Smooth muscle cell (in vitro differentiated cells): ENCODE measurements at regions not wholly inside any gene's neighbourhood (a gene's known extent, or its start where the extent isn't known, plus 50 kb on each side); places are given as distances from the start of the nearest gene placed in this dataset.
A peak's percentile ranks its signal among the peaks of the same experiment; 100 is the strongest.

Experiments
- DNase-seq: peaks from one replicate; lab custom pipeline; 2025; ENCODE audit not compliant: unreplicated experiment; lab: John Stamatoyannopoulos, UW
- H2AFZ ChIP-seq: fragments of 200-600 bp; sonication (generic); 2 replicates; pipeline ENCODE4 v1.6.0; 2016; ENCODE audit warnings: antibody characterized with exemption, low read depth, mild to moderate bottlenecking
- H3F3A ChIP-seq: fragments of 200-600 bp; sonication (generic); 2 replicates; pipeline ENCODE4 v1.6.0; 2017; ENCODE audit warnings: antibody characterized with exemption, low read depth
- H3K27ac ChIP-seq: fragments of 200-600 bp; sonication (generic); 2 replicates; pipeline ENCODE4 v1.5.1; 2016; ENCODE audit warnings: low read depth, mild to moderate bottlenecking
- H3K27me3 ChIP-seq: fragments of 200-600 bp; sonication (generic); 2 replicates; pipeline ENCODE4 v1.6.1; 2016; ENCODE audit warnings: low read depth, mild to moderate bottlenecking
- H3K36me3 ChIP-seq: fragments of 200-600 bp; sonication (generic); 2 replicates; pipeline ENCODE4 v1.5.1; 2016; ENCODE audit warnings: low read depth
- H3K4me1 ChIP-seq: fragments of 200-600 bp; sonication (generic); 2 replicates; pipeline ENCODE4 v1.5.1; 2016; ENCODE audit warnings: low read depth
- H3K4me2 ChIP-seq: fragments of 200-600 bp; sonication (generic); 2 replicates; pipeline ENCODE4 v1.6.0; 2016; ENCODE audit warnings: mild to moderate bottlenecking
- H3K4me3 ChIP-seq: fragments of 200-600 bp; sonication (generic); 2 replicates; pipeline ENCODE4 v1.5.1; 2016; ENCODE audit warnings: mild to moderate bottlenecking
- H3K79me2 ChIP-seq: fragments of 200-600 bp; sonication (generic); 2 replicates; pipeline ENCODE4 v1.6.0; 2016; ENCODE audit warnings: low read depth, mild to moderate bottlenecking
- H3K9ac ChIP-seq: fragments of 200-600 bp; sonication (generic); 2 replicates; pipeline ENCODE4 v1.6.0; 2016; ENCODE audit warnings: low read depth
- H3K9me3 ChIP-seq: fragments of 200-600 bp; sonication (generic); replicated peaks from 2 replicates; pipeline ENCODE4 v1.5.1; 2016; ENCODE audit warnings: low read depth
- H4K20me1 ChIP-seq: fragments of 200-600 bp; sonication (generic); 2 replicates; pipeline ENCODE4 v1.6.0; 2016; ENCODE audit warnings: low read depth
- CTCF ChIP-seq: fragments of 200-600 bp; sonication (generic); IDR thresholded peaks from 2 replicates; pipeline ENCODE4 v1.5.1; 2017; ENCODE audit warnings: borderline replicate concordance, mild to moderate bottlenecking, antibody characterized with exemption; ENCODE audit not compliant: insufficient read depth, poor library complexity, severe bottlenecking
- WGBS: methylation state at CpG from one replicate; pipeline ENCODE4 v1.1.7; 2016; ENCODE audit warnings: low lambda C conversion rate; 5-methylcytosine and 5-hydroxymethylcytosine counted together

- Histone ChIP-seq H3K4me2 (no peak overlapping the region), H3K27ac (no peak overlapping the region), H3K36me3 (no peaks in the 10 kb centered on the region), H3F3A (no peaks in the 10 kb centered on the region), H3K79me2 (no peaks in the 10 kb centered on the region), H3K4me3 (no peak overlapping the region), H3K9ac (no peak overlapping the region), H3K9me3 (no peaks in the 10 kb centered on the region), H2AFZ (no peak overlapping the region), H3K27me3 (no peaks in the 10 kb centered on the region), H4K20me1 (no peaks in the 10 kb centered on the region), H3K4me1 (no peaks in the 10 kb centered on the region)
- TF ChIP-seq CTCF: no peak
- WGBS: 79% methylated on average over 5 of the region's 5 CpGs
- no peak for DNase-seq
These were observed 612.4 kb upstream of the IMPG1 start for GRCh38 chr6:76684875-76685274.

- Histone ChIP-seq H3K9ac (no peak overlapping the region), H3K27me3 (no peaks in the 10 kb centered on the region), H4K20me1 (no peaks in the 10 kb centered on the region), H3K9me3 (no peaks in the 10 kb centered on the region), H3K36me3 (no peaks in the 10 kb centered on the region), H3K27ac (no peak overlapping the region), H3K4me1 (no peaks in the 10 kb centered on the region), H3F3A (no peaks in the 10 kb centered on the region), H3K4me3 (no peak overlapping the region), H3K79me2 (no peaks in the 10 kb centered on the region), H2AFZ (no peak overlapping the region), H3K4me2 (no peak overlapping the region)
- 64% methylated on average over 2 of the region's 2 CpGs for WGBS
- TF ChIP-seq CTCF: no peak
- no peak for DNase-seq
These were observed 611.5 kb upstream of the IMPG1 start for GRCh38 chr6:76683985-76684384.

GRCh38 chr6:76682842-76683241, 610.4 kb upstream of the IMPG1 start:
- no peak overlapping the region for H3K27ac ChIP-seq
- no peaks in the 10 kb centered on the region for H4K20me1 ChIP-seq
- no peaks in the 10 kb centered on the region for H3K36me3 ChIP-seq
- H3F3A ChIP-seq: no peaks in the 10 kb centered on the region
- 64% methylated on average over 1 of the region's 1 CpG for WGBS
- no peaks in the 10 kb centered on the region for H3K79me2 ChIP-seq
- H2AFZ ChIP-seq: no peak overlapping the region
- H3K4me2 ChIP-seq: no peak overlapping the region
- H3K27me3 ChIP-seq: no peaks in the 10 kb centered on the region
- TF ChIP-seq CTCF: peak; percentile 62
- no peak overlapping the region for H3K9ac ChIP-seq
- H3K4me3 ChIP-seq: no peak overlapping the region
- H3K9me3 ChIP-seq: no peaks in the 10 kb centered on the region
- no peaks in the 10 kb centered on the region for H3K4me1 ChIP-seq
- no peak for DNase-seq

GRCh38 chr6:76681781-76682180, 609.3 kb upstream of the IMPG1 start:
- DNase-seq: no peak
- H3F3A ChIP-seq: no peaks in the 10 kb centered on the region
- no peak for TF ChIP-seq CTCF
- no peaks in the 10 kb centered on the region for H4K20me1 ChIP-seq
- no peak overlapping the region for H3K9ac ChIP-seq
- no peak overlapping the region for H3K4me3 ChIP-seq
- H3K36me3 ChIP-seq: no peaks in the 10 kb centered on the region
- no peak overlapping the region for H3K4me2 ChIP-seq
- H3K9me3 ChIP-seq: no peaks in the 10 kb centered on the region
- no peaks in the 10 kb centered on the region for H3K79me2 ChIP-seq
- no peak overlapping the region for H3K27ac ChIP-seq
- H2AFZ ChIP-seq: no peak overlapping the region
- no peaks in the 10 kb centered on the region for H3K4me1 ChIP-seq
- H3K27me3 ChIP-seq: no peaks in the 10 kb centered on the region
